ENCODE measurements at regions not wholly inside any gene's neighbourhood (a gene's known extent, or its start where the extent isn't known, plus 50 kb on each side); places are given as distances from the start of the nearest gene placed in this dataset.
"Not testable (repeated sequence)": the region's sequence is repeated elsewhere in the genome, so short reads cannot be mapped to it uniquely, and the experiment has no call there.

- Histone ChIP-seq H3K4me3 (ENCODE audit: extremely low read depth, insufficient read depth, low read length, poor library complexity, severe bottlenecking) (no peak overlapping the region), H3K4me1 (ENCODE audit: control insufficient read depth, insufficient read depth, low read length, poor library complexity, severe bottlenecking) (peaks cover 4% of the 10 kb centered on the region), H3K27ac (ENCODE audit: low read depth, low read length, severe bottlenecking) (no peak overlapping the region), H3K36me3 (ENCODE audit: control insufficient read depth, insufficient read depth, low read length) (no peaks in the 10 kb centered on the region), H3K9me3 (ENCODE audit: control insufficient read depth, low read length) (no peaks in the 10 kb centered on the region)
- WGBS, 2 experiments (ENCODE audit: insufficient coverage in 2 of 2): 36 to 63% methylated on average over 2 to 3 of the region's 3 CpGs
Observed at GRCh38 chr3:150128126-150128525, 157.4 kb upstream of the PFN2 start.

GRCh38 chr3:150127011-150127490, 156.4 kb upstream of the PFN2 start:
- Histone ChIP-seq H3K27ac (ENCODE audit: low read depth, low read length, severe bottlenecking) (no peak overlapping the region), H3K4me1 (ENCODE audit: control insufficient read depth, insufficient read depth, low read length, poor library complexity, severe bottlenecking) (no peaks in the 10 kb centered on the region), H3K9me3 (ENCODE audit: control insufficient read depth, low read length) (no peaks in the 10 kb centered on the region), H3K36me3 (ENCODE audit: control insufficient read depth, insufficient read depth, low read length) (no peaks in the 10 kb centered on the region), H3K4me3 (ENCODE audit: extremely low read depth, insufficient read depth, low read length, poor library complexity, severe bottlenecking) (no peak overlapping the region)
- 100% methylated on average over 3 of the region's 7 CpGs for WGBS, 2 experiments (ENCODE audit: insufficient coverage in 2 of 2)

GRCh38 chr3:150124142-150124541, 153.4 kb upstream of the PFN2 start:
- no peaks in the 10 kb centered on the region for H3K36me3 ChIP-seq (ENCODE audit: control insufficient read depth, insufficient read depth, low read length)
- H3K4me1 ChIP-seq (ENCODE audit: control insufficient read depth, insufficient read depth, low read length, poor library complexity, severe bottlenecking): peaks cover 4% of the 10 kb centered on the region
- 93 to 100% methylated on average over 2 of the region's 2 CpGs for WGBS, 2 experiments (ENCODE audit: insufficient coverage in 2 of 2)
- no peaks in the 10 kb centered on the region for H3K9me3 ChIP-seq (ENCODE audit: control insufficient read depth, low read length)
- H3K27ac ChIP-seq (ENCODE audit: low read depth, low read length, severe bottlenecking): no peak overlapping the region
- no peak overlapping the region for H3K4me3 ChIP-seq (ENCODE audit: extremely low read depth, insufficient read depth, low read length, poor library complexity, severe bottlenecking)

- not testable (repeated sequence) for H3K36me3 ChIP-seq (ENCODE audit: control insufficient read depth, insufficient read depth, low read length); H3K4me3 ChIP-seq (ENCODE audit: extremely low read depth, insufficient read depth, low read length, poor library complexity, severe bottlenecking); H3K9me3 ChIP-seq (ENCODE audit: control insufficient read depth, low read length); H3K4me1 ChIP-seq (ENCODE audit: control insufficient read depth, insufficient read depth, low read length, poor library complexity, severe bottlenecking); H3K27ac ChIP-seq (ENCODE audit: low read depth, low read length, severe bottlenecking)
- 73 to 92% methylated on average over 2 of the region's 2 CpGs for WGBS, 2 experiments (ENCODE audit: insufficient coverage in 2 of 2)
Observed at GRCh38 chr3:150123249-150123648, 152.6 kb upstream of the PFN2 start.

- no peak overlapping the region for H3K27ac ChIP-seq (ENCODE audit: low read depth, low read length, severe bottlenecking)
- WGBS, 2 experiments (ENCODE audit: insufficient coverage in 2 of 2): no CpG with 5 or more reads among the region's 1 CpG
- H3K9me3 ChIP-seq (ENCODE audit: control insufficient read depth, low read length): no peaks in the 10 kb centered on the region
- H3K4me1 ChIP-seq (ENCODE audit: control insufficient read depth, insufficient read depth, low read length, poor library complexity, severe bottlenecking): peaks cover 39% of the 10 kb centered on the region
- no peak overlapping the region for H3K4me3 ChIP-seq (ENCODE audit: extremely low read depth, insufficient read depth, low read length, poor library complexity, severe bottlenecking)
- H3K36me3 ChIP-seq (ENCODE audit: control insufficient read depth, insufficient read depth, low read length): no peaks in the 10 kb centered on the region
Observed at GRCh38 chr3:150118219-150118618, 147.5 kb upstream of the PFN2 start.

- Histone ChIP-seq H3K4me3 (ENCODE audit: extremely low read depth, insufficient read depth, low read length, poor library complexity, severe bottlenecking) (no peak overlapping the region), H3K9me3 (ENCODE audit: control insufficient read depth, low read length) (no peaks in the 10 kb centered on the region), H3K27ac (ENCODE audit: low read depth, low read length, severe bottlenecking) (no peak overlapping the region), H3K36me3 (ENCODE audit: control insufficient read depth, insufficient read depth, low read length) (no peaks in the 10 kb centered on the region), H3K4me1 (ENCODE audit: control insufficient read depth, insufficient read depth, low read length, poor library complexity, severe bottlenecking) (peaks cover 39% of the 10 kb centered on the region)
- 80 to 100% methylated on average over 1 of the region's 1 CpG for WGBS, 2 experiments (ENCODE audit: insufficient coverage in 2 of 2)
Observed at GRCh38 chr3:150117076-150117475, 146.4 kb upstream of the PFN2 start.

GRCh38 chr3:150116196-150116595, 145.5 kb upstream of the PFN2 start:
- Histone ChIP-seq H3K9me3 (ENCODE audit: control insufficient read depth, low read length) (no peaks in the 10 kb centered on the region), H3K4me1 (ENCODE audit: control insufficient read depth, insufficient read depth, low read length, poor library complexity, severe bottlenecking) (peaks cover 39% of the 10 kb centered on the region), H3K4me3 (ENCODE audit: extremely low read depth, insufficient read depth, low read length, poor library complexity, severe bottlenecking) (no peak overlapping the region), H3K36me3 (ENCODE audit: control insufficient read depth, insufficient read depth, low read length) (no peaks in the 10 kb centered on the region), H3K27ac (ENCODE audit: low read depth, low read length, severe bottlenecking) (no peak overlapping the region)
- WGBS, 2 experiments (ENCODE audit: insufficient coverage in 2 of 2): 85 to 90% methylated on average over 3 of the region's 4 CpGs

GRCh38 chr3:150114873-150115540, 144.3 kb upstream of the PFN2 start:
- Histone ChIP-seq H3K9me3 (ENCODE audit: control insufficient read depth, low read length) (no peaks in the 10 kb centered on the region), H3K4me1 (ENCODE audit: control insufficient read depth, insufficient read depth, low read length, poor library complexity, severe bottlenecking) (peaks cover 39% of the 10 kb centered on the region), H3K4me3 (ENCODE audit: extremely low read depth, insufficient read depth, low read length, poor library complexity, severe bottlenecking) (no peak overlapping the region), H3K27ac (ENCODE audit: low read depth, low read length, severe bottlenecking) (no peak overlapping the region), H3K36me3 (ENCODE audit: control insufficient read depth, insufficient read depth, low read length) (no peaks in the 10 kb centered on the region)
- 80% methylated on average over 1 of the region's 3 CpGs; no CpG with 5 or more reads in 1 of the 2 experiments for WGBS, 2 experiments (ENCODE audit: insufficient coverage in 2 of 2)

GRCh38 chr3:150114273-150114672, 143.6 kb upstream of the PFN2 start:
- Histone ChIP-seq H3K4me3 (ENCODE audit: extremely low read depth, insufficient read depth, low read length, poor library complexity, severe bottlenecking) (no peak overlapping the region), H3K9me3 (ENCODE audit: control insufficient read depth, low read length) (no peaks in the 10 kb centered on the region), H3K27ac (ENCODE audit: low read depth, low read length, severe bottlenecking) (no peak overlapping the region), H3K4me1 (ENCODE audit: control insufficient read depth, insufficient read depth, low read length, poor library complexity, severe bottlenecking) (peaks cover 36% of the 10 kb centered on the region), H3K36me3 (ENCODE audit: control insufficient read depth, insufficient read depth, low read length) (no peaks in the 10 kb centered on the region)
- WGBS, 2 experiments (ENCODE audit: insufficient coverage in 2 of 2): 91 to 100% methylated on average over 1 of the region's 2 CpGs

- H3K4me1 ChIP-seq (ENCODE audit: control insufficient read depth, insufficient read depth, low read length, poor library complexity, severe bottlenecking): peaks cover 47% of the 10 kb centered on the region
- H3K4me3 ChIP-seq (ENCODE audit: extremely low read depth, insufficient read depth, low read length, poor library complexity, severe bottlenecking): no peak overlapping the region
- no peaks in the 10 kb centered on the region for H3K9me3 ChIP-seq (ENCODE audit: control insufficient read depth, low read length)
- 93% methylated on average over 3 to 4 of the region's 5 CpGs for WGBS, 2 experiments (ENCODE audit: insufficient coverage in 2 of 2)
- no peaks in the 10 kb centered on the region for H3K36me3 ChIP-seq (ENCODE audit: control insufficient read depth, insufficient read depth, low read length)
- no peak overlapping the region for H3K27ac ChIP-seq (ENCODE audit: low read depth, low read length, severe bottlenecking)
Observed at GRCh38 chr3:150110097-150110496, 139.4 kb upstream of the PFN2 start.

- Histone ChIP-seq H3K36me3 (ENCODE audit: control insufficient read depth, insufficient read depth, low read length) (no peaks in the 10 kb centered on the region), H3K4me1 (ENCODE audit: control insufficient read depth, insufficient read depth, low read length, poor library complexity, severe bottlenecking) (peaks cover 36% of the 10 kb centered on the region), H3K27ac (ENCODE audit: low read depth, low read length, severe bottlenecking) (peak overlapping the region; percentile 98), H3K9me3 (ENCODE audit: control insufficient read depth, low read length) (no peaks in the 10 kb centered on the region), H3K4me3 (ENCODE audit: extremely low read depth, insufficient read depth, low read length, poor library complexity, severe bottlenecking) (no peak overlapping the region)
- 31 to 58% methylated on average over 3 of the region's 5 CpGs for WGBS, 2 experiments (ENCODE audit: insufficient coverage in 2 of 2)
Observed at GRCh38 chr3:150107429-150108175, 136.9 kb upstream of the PFN2 start.
